GM23338 (cell line): ENCODE measurements at regions not wholly inside any gene's neighbourhood (a gene's known extent, or its start where the extent isn't known, plus 50 kb on each side); places are given as distances from the start of the nearest gene placed in this dataset.

Experiments
- ATAC-seq: fragments of 200-7000 bp; cut with Tn5 transposase; 3 replicates; pipeline ENCODE4 v1.9.1; 2020
- DNase-seq: peaks from one replicate; pipeline ENCODE4 v3.0.0-alpha.2; 2015; ENCODE audit warnings: low spot score
- H2AFZ ChIP-seq: fragments of 200-600 bp; sonication (generic); 2 replicates; pipeline ENCODE4 v1.8.0; 2016; ENCODE audit warnings: antibody characterized with exemption, mild to moderate bottlenecking, moderate library complexity
- H3F3A ChIP-seq: fragments of 200-600 bp; sonication (generic); replicated peaks from 2 replicates; pipeline ENCODE4 v1.8.0; 2017; ENCODE audit warnings: antibody characterized with exemption, mixed run types, low read depth
- H3K27ac ChIP-seq: fragments of 200-600 bp; sonication (generic); 2 replicates; pipeline ENCODE4 v1.6.1; 2016; ENCODE audit warnings: low read depth
- H3K27me3 ChIP-seq: fragments of 200-600 bp; sonication (generic); 2 replicates; pipeline ENCODE4 v1.8.0; 2016; ENCODE audit warnings: mild to moderate bottlenecking, mixed run types, moderate library complexity; ENCODE audit not compliant: insufficient read depth
- H3K36me3 ChIP-seq: fragments of 200-600 bp; sonication (generic); 2 replicates; pipeline ENCODE4 v1.8.0; 2016; ENCODE audit warnings: mild to moderate bottlenecking; ENCODE audit not compliant: insufficient read depth
- H3K4me1 ChIP-seq: fragments of 200-600 bp; sonication (generic); 2 replicates; pipeline ENCODE4 v1.8.0; 2016; ENCODE audit warnings: mild to moderate bottlenecking, moderate library complexity; ENCODE audit not compliant: insufficient read depth
- H3K4me2 ChIP-seq: fragments of 200-600 bp; sonication (generic); 2 replicates; pipeline ENCODE4 v1.7.1; 2017; ENCODE audit warnings: mixed run types
- H3K4me3 ChIP-seq: fragments of 200-600 bp; sonication (generic); 2 replicates; pipeline ENCODE4 v1.6.1; 2016; ENCODE audit warnings: mixed run types
- H3K79me2 ChIP-seq: fragments of 200-600 bp; sonication (generic); replicated peaks from 2 replicates; pipeline ENCODE4 v1.8.0; 2017; ENCODE audit warnings: mild to moderate bottlenecking; ENCODE audit not compliant: insufficient read depth
- H3K9me2 ChIP-seq: fragments of 200-600 bp; sonication (generic); 2 replicates; pipeline ENCODE4 v1.8.0; 2017; ENCODE audit not compliant: insufficient read depth
- H4K20me1 ChIP-seq: fragments of 200-600 bp; sonication (generic); replicated peaks from 2 replicates; pipeline ENCODE4 v1.8.0; 2017; ENCODE audit warnings: mild to moderate bottlenecking; ENCODE audit not compliant: insufficient read depth
- H3K27ac Mint-ChIP-seq: 2 replicates; pipeline ENCODE4 v1.8.0; 2020; ENCODE audit warnings: inconsistent platforms, mild to moderate bottlenecking, moderate library complexity, mixed read lengths
- H3K27me3 Mint-ChIP-seq: 3 replicates; pipeline ENCODE4 v1.8.0; 2022; ENCODE audit warnings: low read depth, mild to moderate bottlenecking, moderate library complexity, mixed read lengths, inconsistent platforms; ENCODE audit not compliant: insufficient read depth, poor library complexity
- H3K36me3 Mint-ChIP-seq: 3 replicates; pipeline ENCODE4 v1.8.0; 2021; ENCODE audit warnings: low read depth, mild to moderate bottlenecking, inconsistent platforms, moderate library complexity, mixed read lengths
- H3K4me1 Mint-ChIP-seq: 3 replicates; pipeline ENCODE4 v1.8.0; 2020; ENCODE audit warnings: mild to moderate bottlenecking, inconsistent platforms, mixed read lengths
- H3K4me3 Mint-ChIP-seq: 3 replicates; pipeline ENCODE4 v1.8.0; 2021; ENCODE audit warnings: moderate library complexity, mild to moderate bottlenecking, inconsistent platforms, mixed read lengths
- H3K9me3 Mint-ChIP-seq: 3 replicates; pipeline ENCODE4 v1.8.0; 2020; ENCODE audit warnings: moderate library complexity, mild to moderate bottlenecking, inconsistent platforms, mixed read lengths
- POLR2AphosphoS5 ChIP-seq: IDR thresholded peaks from 2 replicates; pipeline ENCODE4 v1.6.1; 2016; ENCODE audit warnings: antibody characterized with exemption, low read depth
- ZNF114 ChIP-seq: fragments of 250-450 bp; sonication (Bioruptor Pico); IDR thresholded peaks from 2 replicates; pipeline ENCODE4 v1.5.0; 2020; ENCODE audit warnings: mild to moderate bottlenecking, moderate library complexity
- TF ChIP-seq, protein P1 (sequence below): IDR thresholded peaks from 2 replicates; pipeline ENCODE4 v1.6.1; 2016; ENCODE audit warnings: antibody characterized with exemption
- TF ChIP-seq, protein P2 (sequence below), 2 experiments: fragments of 200-600 bp in 1 of 2; sonication (generic) in 1 of 2; conservative IDR thresholded peaks; 2 replicates each; pipeline versions ENCODE4 v1.5.1 to v1.6.1; 2016 to 2017; ENCODE audit warnings: antibody characterized with exemption in 2 of 2, low read depth in 2 of 2, mild to moderate bottlenecking in 2 of 2, moderate library complexity in 1 of 2
- TF ChIP-seq, protein P3 (sequence below): fragments of 250-450 bp; sonication (Bioruptor Pico); IDR thresholded peaks from 2 replicates; pipeline ENCODE4 v1.5.0; 2020; ENCODE audit warnings: mild to moderate bottlenecking, moderate library complexity

DNA sequence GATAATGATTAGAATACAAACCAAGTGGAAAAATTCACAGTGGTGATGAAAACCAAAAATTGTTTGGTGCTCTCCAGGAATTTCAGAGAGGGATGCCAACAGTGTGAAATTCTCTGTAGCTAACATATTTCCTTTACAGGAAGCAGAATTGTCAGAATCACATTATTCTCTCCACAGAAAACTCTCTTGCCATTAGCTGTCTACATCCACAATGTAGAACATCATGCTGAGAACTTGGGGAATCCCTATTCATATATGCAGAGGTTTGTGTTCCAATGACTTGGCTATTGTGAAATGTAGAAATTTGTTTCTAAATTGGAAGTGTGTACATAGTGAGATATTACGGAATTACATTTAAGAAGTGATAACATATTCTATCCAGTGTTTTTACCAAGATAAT is 142.0 kb downstream of the PCDH7 start:
- Histone ChIP-seq H3K4me3 (no peak overlapping the region), H3K27ac (no peak overlapping the region), H3F3A (no peaks in the 10 kb centered on the region), H3K4me2 (no peak overlapping the region), H2AFZ (no peak overlapping the region), H3K9me2 (no peaks in the 10 kb centered on the region), H3K36me3 (no peaks in the 10 kb centered on the region), H3K79me2 (no peaks in the 10 kb centered on the region), H4K20me1 (no peaks in the 10 kb centered on the region), H3K27me3 (no peaks in the 10 kb centered on the region), H3K4me1 (no peaks in the 10 kb centered on the region)
- ATAC-seq (no peak), DNase-seq (no peak)
- peaks cover 4% of the 10 kb centered on the region; the same call in 1 of the 3 replicates for H3K4me1 Mint-ChIP-seq
- TF ChIP-seq, protein P1, sequence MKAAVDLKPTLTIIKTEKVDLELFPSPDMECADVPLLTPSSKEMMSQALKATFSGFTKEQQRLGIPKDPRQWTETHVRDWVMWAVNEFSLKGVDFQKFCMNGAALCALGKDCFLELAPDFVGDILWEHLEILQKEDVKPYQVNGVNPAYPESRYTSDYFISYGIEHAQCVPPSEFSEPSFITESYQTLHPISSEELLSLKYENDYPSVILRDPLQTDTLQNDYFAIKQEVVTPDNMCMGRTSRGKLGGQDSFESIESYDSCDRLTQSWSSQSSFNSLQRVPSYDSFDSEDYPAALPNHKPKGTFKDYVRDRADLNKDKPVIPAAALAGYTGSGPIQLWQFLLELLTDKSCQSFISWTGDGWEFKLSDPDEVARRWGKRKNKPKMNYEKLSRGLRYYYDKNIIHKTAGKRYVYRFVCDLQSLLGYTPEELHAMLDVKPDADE = no peak
- TF ChIP-seq POLR2AphosphoS5 (no peak), ZNF114 (CRISPR knock-in tag) (no peak)
- TF ChIP-seq, protein P2, sequence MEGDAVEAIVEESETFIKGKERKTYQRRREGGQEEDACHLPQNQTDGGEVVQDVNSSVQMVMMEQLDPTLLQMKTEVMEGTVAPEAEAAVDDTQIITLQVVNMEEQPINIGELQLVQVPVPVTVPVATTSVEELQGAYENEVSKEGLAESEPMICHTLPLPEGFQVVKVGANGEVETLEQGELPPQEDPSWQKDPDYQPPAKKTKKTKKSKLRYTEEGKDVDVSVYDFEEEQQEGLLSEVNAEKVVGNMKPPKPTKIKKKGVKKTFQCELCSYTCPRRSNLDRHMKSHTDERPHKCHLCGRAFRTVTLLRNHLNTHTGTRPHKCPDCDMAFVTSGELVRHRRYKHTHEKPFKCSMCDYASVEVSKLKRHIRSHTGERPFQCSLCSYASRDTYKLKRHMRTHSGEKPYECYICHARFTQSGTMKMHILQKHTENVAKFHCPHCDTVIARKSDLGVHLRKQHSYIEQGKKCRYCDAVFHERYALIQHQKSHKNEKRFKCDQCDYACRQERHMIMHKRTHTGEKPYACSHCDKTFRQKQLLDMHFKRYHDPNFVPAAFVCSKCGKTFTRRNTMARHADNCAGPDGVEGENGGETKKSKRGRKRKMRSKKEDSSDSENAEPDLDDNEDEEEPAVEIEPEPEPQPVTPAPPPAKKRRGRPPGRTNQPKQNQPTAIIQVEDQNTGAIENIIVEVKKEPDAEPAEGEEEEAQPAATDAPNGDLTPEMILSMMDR (conservative IDR thresholded peaks at IDR 0.05; ENCODE audit: low read depth in 2 of 2) = no peak
- TF ChIP-seq, protein P3, sequence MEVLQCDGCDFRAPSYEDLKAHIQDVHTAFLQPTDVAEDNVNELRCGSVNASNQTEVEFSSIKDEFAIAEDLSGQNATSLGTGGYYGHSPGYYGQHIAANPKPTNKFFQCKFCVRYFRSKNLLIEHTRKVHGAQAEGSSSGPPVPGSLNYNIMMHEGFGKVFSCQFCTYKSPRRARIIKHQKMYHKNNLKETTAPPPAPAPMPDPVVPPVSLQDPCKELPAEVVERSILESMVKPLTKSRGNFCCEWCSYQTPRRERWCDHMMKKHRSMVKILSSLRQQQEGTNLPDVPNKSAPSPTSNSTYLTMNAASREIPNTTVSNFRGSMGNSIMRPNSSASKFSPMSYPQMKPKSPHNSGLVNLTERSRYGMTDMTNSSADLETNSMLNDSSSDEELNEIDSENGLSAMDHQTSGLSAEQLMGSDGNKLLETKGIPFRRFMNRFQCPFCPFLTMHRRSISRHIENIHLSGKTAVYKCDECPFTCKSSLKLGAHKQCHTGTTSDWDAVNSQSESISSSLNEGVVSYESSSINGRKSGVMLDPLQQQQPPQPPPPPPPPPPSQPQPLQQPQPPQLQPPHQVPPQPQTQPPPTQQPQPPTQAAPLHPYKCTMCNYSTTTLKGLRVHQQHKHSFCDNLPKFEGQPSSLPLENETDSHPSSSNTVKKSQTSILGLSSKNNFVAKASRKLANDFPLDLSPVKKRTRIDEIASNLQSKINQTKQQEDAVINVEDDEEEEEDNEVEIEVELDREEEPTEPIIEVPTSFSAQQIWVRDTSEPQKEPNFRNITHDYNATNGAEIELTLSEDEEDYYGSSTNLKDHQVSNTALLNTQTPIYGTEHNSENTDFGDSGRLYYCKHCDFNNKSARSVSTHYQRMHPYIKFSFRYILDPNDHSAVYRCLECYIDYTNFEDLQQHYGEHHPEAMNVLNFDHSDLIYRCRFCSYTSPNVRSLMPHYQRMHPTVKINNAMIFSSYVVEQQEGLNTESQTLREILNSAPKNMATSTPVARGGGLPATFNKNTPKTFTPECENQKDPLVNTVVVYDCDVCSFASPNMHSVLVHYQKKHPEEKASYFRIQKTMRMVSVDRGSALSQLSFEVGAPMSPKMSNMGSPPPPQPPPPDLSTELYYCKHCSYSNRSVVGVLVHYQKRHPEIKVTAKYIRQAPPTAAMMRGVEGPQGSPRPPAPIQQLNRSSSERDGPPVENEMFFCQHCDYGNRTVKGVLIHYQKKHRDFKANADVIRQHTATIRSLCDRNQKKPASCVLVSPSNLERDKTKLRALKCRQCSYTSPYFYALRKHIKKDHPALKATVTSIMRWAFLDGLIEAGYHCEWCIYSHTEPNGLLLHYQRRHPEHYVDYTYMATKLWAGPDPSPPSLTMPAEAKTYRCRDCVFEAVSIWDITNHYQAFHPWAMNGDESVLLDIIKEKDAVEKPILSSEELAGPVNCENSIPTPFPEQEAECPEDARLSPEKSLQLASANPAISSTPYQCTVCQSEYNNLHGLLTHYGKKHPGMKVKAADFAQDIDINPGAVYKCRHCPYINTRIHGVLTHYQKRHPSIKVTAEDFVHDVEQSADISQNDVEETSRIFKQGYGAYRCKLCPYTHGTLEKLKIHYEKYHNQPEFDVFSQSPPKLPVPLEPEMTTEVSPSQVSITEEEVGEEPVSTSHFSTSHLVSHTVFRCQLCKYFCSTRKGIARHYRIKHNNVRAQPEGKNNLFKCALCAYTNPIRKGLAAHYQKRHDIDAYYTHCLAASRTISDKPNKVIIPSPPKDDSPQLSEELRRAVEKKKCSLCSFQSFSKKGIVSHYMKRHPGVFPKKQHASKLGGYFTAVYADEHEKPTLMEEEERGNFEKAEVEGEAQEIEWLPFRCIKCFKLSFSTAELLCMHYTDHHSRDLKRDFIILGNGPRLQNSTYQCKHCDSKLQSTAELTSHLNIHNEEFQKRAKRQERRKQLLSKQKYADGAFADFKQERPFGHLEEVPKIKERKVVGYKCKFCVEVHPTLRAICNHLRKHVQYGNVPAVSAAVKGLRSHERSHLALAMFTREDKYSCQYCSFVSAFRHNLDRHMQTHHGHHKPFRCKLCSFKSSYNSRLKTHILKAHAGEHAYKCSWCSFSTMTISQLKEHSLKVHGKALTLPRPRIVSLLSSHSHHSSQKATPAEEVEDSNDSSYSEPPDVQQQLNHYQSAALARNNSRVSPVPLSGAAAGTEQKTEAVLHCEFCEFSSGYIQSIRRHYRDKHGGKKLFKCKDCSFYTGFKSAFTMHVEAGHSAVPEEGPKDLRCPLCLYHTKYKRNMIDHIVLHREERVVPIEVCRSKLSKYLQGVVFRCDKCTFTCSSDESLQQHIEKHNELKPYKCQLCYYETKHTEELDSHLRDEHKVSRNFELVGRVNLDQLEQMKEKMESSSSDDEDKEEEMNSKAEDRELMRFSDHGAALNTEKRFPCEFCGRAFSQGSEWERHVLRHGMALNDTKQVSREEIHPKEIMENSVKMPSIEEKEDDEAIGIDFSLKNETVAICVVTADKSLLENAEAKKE (CRISPR knock-in tag) = no peak
- H3K4me3 Mint-ChIP-seq = no peak overlapping the region
- H3K9me3 Mint-ChIP-seq = no peaks in the 10 kb centered on the region
- 0 out of 2 replicates have a peak overlapping the region, but pooled peaks have one; percentile 27 for H3K27ac Mint-ChIP-seq
- no peaks in the 10 kb centered on the region for H3K36me3 Mint-ChIP-seq
- no peaks in the 10 kb centered on the region for H3K27me3 Mint-ChIP-seq
